CD8-positive, alpha-beta memory T cell (primary cell): ENCODE measurements at regions not wholly inside any gene's neighbourhood (a gene's known extent, or its start where the extent isn't known, plus 50 kb on each side); places are given as distances from the start of the nearest gene placed in this dataset.
A peak's percentile ranks its signal among the peaks of the same experiment; 100 is the strongest.
"Not testable (repeated sequence)": the region's sequence is repeated elsewhere in the genome, so short reads cannot be mapped to it uniquely, and the experiment has no call there.

ENCODE experiments used
- CTCF ChIA-PET: fragments of 350-600 bp; sonication (Branson Sonifier 250); formaldehyde crosslinking; loops from one replicate; lab custom pipeline; 2021; ENCODE audit warnings: antibody characterized with exemption; lab: Charles Lee
- POLR2A ChIA-PET: fragments of 350-600 bp; sonication (Branson Sonifier 250); formaldehyde crosslinking; loops from one replicate; lab custom pipeline; 2021; ENCODE audit warnings: antibody characterized with exemption; lab: Charles Lee
- DNase-seq, 5 donors: peaks; one replicate each; pipeline versions ENCODE4 v3.0.0 to v3.0.0-alpha.2; 2020 to 2022; ENCODE audit warnings: mixed read lengths in 1 of 5
- H3K27ac ChIP-seq: one replicate; pipeline ENCODE4 v1.7.0; 2013; ENCODE audit warnings: low read depth, mild to moderate bottlenecking, low read length, moderate library complexity
- H3K27me3 ChIP-seq: 2 replicates; pipeline ENCODE4 v1.7.0; 2013; ENCODE audit warnings: low read length, mild to moderate bottlenecking; ENCODE audit not compliant: insufficient read depth, poor library complexity, severe bottlenecking
- H3K36me3 ChIP-seq: 2 replicates; pipeline ENCODE4 v1.7.0; 2013; ENCODE audit warnings: mild to moderate bottlenecking, low read length, moderate library complexity; ENCODE audit not compliant: insufficient read depth
- H3K4me1 ChIP-seq: 2 replicates; pipeline ENCODE4 v1.7.0; 2013; ENCODE audit warnings: mild to moderate bottlenecking, low read length, moderate library complexity; ENCODE audit not compliant: insufficient read depth
- H3K4me3 ChIP-seq: 2 replicates; pipeline ENCODE4 v1.7.0; 2013; ENCODE audit warnings: mild to moderate bottlenecking, low read length
- H3K9me3 ChIP-seq: 2 replicates; pipeline ENCODE4 v1.7.0; 2013; ENCODE audit warnings: mild to moderate bottlenecking, low read length
- H3K27ac Mint-ChIP-seq, 8 donors: one replicate each; pipeline ENCODE4 v1.8.0; 2020 to 2021; ENCODE audit warnings: mixed read lengths in 8 of 8, mild to moderate bottlenecking in 6 of 8, inconsistent platforms in 3 of 8, moderate library complexity in 3 of 8
- H3K27me3 Mint-ChIP-seq, 2 donors: one replicate each; pipeline ENCODE4 v1.8.0; 2020 to 2021; ENCODE audit warnings: mixed read lengths in 2 of 2, mild to moderate bottlenecking in 1 of 2, moderate library complexity in 1 of 2
- H3K36me3 Mint-ChIP-seq, 3 donors: one replicate each; pipeline ENCODE4 v1.8.0; 2020 to 2021; ENCODE audit warnings: mixed read lengths in 3 of 3, inconsistent platforms in 1 of 3, mild to moderate bottlenecking in 1 of 3
- H3K4me1 Mint-ChIP-seq, 3 donors: one replicate each; pipeline ENCODE4 v1.8.0; 2020 to 2021; ENCODE audit warnings: mixed read lengths in 3 of 3, inconsistent platforms in 1 of 3, mild to moderate bottlenecking in 1 of 3
- H3K4me3 Mint-ChIP-seq, 7 donors: one replicate each; pipeline ENCODE4 v1.8.0; 2020 to 2021; ENCODE audit warnings: mixed read lengths in 7 of 7, mild to moderate bottlenecking in 6 of 7, moderate library complexity in 4 of 7, inconsistent platforms in 2 of 7
- H3K9me3 Mint-ChIP-seq, 5 donors: one replicate each; pipeline ENCODE4 v1.8.0; 2020 to 2022; ENCODE audit warnings: mixed read lengths in 5 of 5, mild to moderate bottlenecking in 3 of 5, moderate library complexity in 2 of 5, inconsistent platforms in 1 of 5

DNA sequence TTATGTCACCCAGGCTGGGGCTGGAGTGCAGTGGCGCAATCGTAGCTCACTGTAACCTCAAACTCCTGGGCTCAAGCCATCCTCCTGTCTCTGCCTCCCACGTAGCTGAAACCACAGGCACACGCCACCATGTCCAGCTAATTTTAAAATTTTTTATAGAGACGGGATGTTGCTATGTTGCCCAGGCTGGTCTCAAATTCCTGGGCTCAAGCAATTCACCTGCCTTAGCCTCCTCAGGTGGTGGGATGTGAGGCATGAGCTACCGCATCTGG lies 123.2 kb upstream of the PARD3 start:
- H3K4me1 Mint-ChIP-seq = no peaks in the 10 kb centered on the region
- no peaks in the 10 kb centered on the region for H3K9me3 Mint-ChIP-seq

DNA sequence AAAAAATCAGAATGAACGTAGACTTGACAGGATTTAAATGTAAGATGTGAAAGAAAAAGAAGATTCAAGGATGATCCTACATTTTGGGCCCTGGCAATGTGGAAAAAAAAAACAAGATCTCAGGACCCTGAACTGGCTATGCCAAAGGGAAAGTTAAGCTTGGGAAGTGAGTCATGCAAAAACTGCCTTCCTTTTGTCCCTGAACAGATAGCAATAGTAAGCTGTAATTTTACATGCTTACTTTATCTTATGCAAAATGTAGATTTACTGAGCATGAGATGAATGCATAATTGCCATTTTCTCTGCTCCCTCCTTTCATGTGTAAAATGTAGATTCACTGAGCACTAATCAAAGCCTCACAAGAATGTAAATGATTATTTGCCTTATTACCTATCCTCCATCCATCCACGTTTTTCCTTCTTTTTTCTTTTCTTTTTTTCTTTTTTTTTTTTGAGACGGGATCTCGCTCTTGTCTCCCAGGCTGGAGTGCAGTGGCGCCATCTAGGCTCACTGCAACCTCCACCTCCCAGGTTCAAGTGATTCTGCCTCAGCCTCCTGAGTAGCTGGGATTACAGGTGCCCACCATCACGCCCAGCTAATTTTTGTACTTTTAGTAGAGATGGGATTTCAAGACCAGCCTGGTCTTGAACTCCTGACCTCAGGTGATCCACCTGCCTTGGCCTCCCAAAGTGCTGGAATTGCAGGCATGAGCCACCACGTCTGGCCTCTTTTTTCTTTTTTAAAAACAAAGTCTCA lies 122.7 kb upstream of the PARD3 start:
- not testable (repeated sequence) for H3K27me3 Mint-ChIP-seq

More for the DNA sequence above, 123.2 kb upstream of the PARD3 start:
- no peaks in the 10 kb centered on the region for H3K36me3 Mint-ChIP-seq
- ChIA-PET POLR2A (no interaction called here), CTCF (no interaction called here)
- Histone ChIP-seq H3K9me3 (no peaks in the 10 kb centered on the region), H3K27me3 (no peaks in the 10 kb centered on the region), H3K27ac (no peak overlapping the region), H3K4me3 (no peak overlapping the region), H3K36me3 (no peaks in the 10 kb centered on the region), H3K4me1 (no peaks in the 10 kb centered on the region)
- no peak overlapping the region for H3K4me3 Mint-ChIP-seq
- peaks cover 3 to 4% of the 10 kb centered on the region in 2 donors for H3K27me3 Mint-ChIP-seq
- no peak for DNase-seq
- no peak overlapping the region for H3K27ac Mint-ChIP-seq

DNA sequence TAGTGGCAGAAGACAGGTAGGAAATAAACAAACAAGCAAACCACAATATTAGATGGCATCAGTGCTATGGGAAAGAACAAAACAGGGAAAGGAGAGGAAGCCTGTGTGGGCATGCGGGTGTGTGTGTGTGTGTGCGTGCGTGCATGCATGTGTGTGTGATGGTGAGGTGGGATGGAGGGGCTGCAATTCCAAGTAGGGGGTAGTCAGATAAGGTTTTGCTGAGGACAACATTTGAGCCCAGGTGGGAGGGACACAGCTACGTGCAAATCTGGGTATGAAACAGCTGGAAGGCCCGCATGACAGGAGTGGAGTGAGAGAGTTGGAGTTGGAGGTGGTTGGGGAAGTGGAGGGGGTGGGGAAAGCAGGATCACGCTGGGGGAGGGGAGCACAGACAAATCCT lies 121.0 kb upstream of the PARD3 start:
- H3K27ac ChIP-seq = no peak overlapping the region
- Mint-ChIP-seq H3K4me1 (no peaks in the 10 kb centered on the region), H3K27me3 (peaks cover 3 to 4% of the 10 kb centered on the region in 2 donors), H3K36me3 (no peaks in the 10 kb centered on the region), H3K27ac (no peak overlapping the region), H3K9me3 (no peaks in the 10 kb centered on the region), H3K4me3 (no peak overlapping the region)
- no peak overlapping the region for H3K4me3 ChIP-seq
- no peaks in the 10 kb centered on the region for H3K4me1 ChIP-seq
- CTCF ChIA-PET = no interaction called here
- POLR2A ChIA-PET = no interaction called here
- no peaks in the 10 kb centered on the region for H3K27me3 ChIP-seq
- DNase-seq = no peak
- no peaks in the 10 kb centered on the region for H3K36me3 ChIP-seq
- H3K9me3 ChIP-seq = no peaks in the 10 kb centered on the region

More for the DNA sequence above, 122.7 kb upstream of the PARD3 start:
- H3K4me3 ChIP-seq, H3K36me3 Mint-ChIP-seq, H3K9me3 ChIP-seq, H3K27me3 ChIP-seq, H3K27ac ChIP-seq, DNase-seq, H3K36me3 ChIP-seq, H3K9me3 Mint-ChIP-seq, H3K4me3 Mint-ChIP-seq, CTCF ChIA-PET, H3K4me1 ChIP-seq, H3K4me1 Mint-ChIP-seq, H3K27ac Mint-ChIP-seq, POLR2A ChIA-PET: not testable (repeated sequence)

DNA sequence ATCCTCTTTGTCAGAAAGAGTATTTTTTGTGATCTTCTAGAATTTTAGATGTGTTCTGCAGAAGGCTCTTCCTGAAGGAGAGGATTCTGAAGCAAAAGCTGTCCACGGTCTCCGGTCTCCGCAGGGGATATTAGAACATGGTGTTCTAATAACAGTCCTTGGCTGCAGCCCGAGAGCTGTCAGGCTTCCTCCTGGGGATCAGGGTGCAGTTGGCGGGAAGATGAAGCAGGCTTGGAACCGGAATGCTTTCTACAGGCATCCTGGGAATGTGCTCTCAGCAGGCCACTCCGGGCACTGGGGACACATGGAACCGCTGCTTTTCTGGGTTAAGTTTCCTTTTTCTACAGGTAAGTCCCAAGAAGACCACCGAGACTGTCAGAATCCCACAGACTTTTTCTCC lies 118.6 kb upstream of the PARD3 start:
- Mint-ChIP-seq H3K9me3 (no peaks in the 10 kb centered on the region), H3K4me3 (no peak overlapping the region), H3K27ac (no peak overlapping the region), H3K27me3 (peaks cover 0 to 2% of the 10 kb centered on the region in 2 donors), H3K36me3 (no peaks in the 10 kb centered on the region), H3K4me1 (no peaks in the 10 kb centered on the region)
- H3K4me1 ChIP-seq = no peaks in the 10 kb centered on the region
- H3K27me3 ChIP-seq = no peaks in the 10 kb centered on the region
- no peaks in the 10 kb centered on the region for H3K36me3 ChIP-seq
- no peaks in the 10 kb centered on the region for H3K9me3 ChIP-seq
- H3K27ac ChIP-seq = no peak overlapping the region
- CTCF ChIA-PET = no interaction called here
- POLR2A ChIA-PET = no interaction called here
- no peak overlapping the region for H3K4me3 ChIP-seq
- no peak for DNase-seq

DNA sequence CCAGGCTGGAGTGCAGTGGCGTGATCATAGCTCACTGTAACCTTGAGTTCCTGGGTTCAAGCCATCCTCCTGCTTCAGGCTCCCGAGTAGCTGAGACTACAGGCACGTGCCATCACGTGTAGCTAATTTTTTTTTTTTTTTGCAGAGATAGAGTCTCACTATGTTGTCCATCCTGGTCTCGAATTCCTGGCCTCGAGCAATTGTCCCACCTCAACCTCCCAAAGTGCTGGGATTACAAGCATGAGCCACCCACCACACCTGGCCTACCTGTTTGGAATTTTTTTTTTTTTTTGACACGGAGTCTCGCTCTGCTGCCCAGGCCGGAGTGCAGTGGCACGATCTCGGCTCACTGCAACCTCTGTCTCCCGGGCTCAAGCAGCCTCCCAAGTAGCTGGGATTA lies 117.1 kb upstream of the PARD3 start:
- ChIA-PET CTCF (no interaction called here), POLR2A (no interaction called here)
- Histone ChIP-seq H3K4me1 (no peaks in the 10 kb centered on the region), H3K4me3 (no peak overlapping the region), H3K27me3 (no peaks in the 10 kb centered on the region), H3K36me3 (no peaks in the 10 kb centered on the region), H3K9me3 (no peaks in the 10 kb centered on the region), H3K27ac (no peak overlapping the region)
- Mint-ChIP-seq H3K4me3 (no peak overlapping the region), H3K9me3 (no peaks in the 10 kb centered on the region), H3K27me3 (no peaks in the 10 kb centered on the region), H3K4me1 (no peaks in the 10 kb centered on the region), H3K36me3 (no peaks in the 10 kb centered on the region), H3K27ac (no peak overlapping the region)
- DNase-seq = no peak

DNA sequence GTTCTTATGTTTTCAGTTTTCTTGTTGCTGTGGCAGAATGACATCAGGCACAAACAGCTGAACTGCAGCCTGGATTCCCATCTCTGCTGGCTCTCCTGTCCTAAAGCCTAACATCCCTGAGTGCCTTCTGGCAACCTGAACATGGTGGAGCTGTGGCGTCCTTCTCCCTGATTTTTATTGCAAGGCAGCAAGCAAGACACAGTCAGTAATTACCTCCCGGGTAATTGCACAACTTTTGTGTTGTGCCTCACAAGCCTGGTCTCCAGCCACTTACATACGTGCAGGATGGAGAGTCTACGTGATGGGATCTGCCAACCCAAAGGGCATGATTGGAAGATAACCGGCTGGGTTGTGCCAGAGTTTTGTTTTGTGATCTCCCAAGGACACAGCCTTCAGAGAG lies 116.1 kb upstream of the PARD3 start:
- Histone ChIP-seq H3K27me3 (no peaks in the 10 kb centered on the region), H3K36me3 (no peaks in the 10 kb centered on the region), H3K9me3 (no peaks in the 10 kb centered on the region), H3K4me1 (no peaks in the 10 kb centered on the region), H3K27ac (no peak overlapping the region), H3K4me3 (no peak overlapping the region)
- H3K36me3 Mint-ChIP-seq = no peaks in the 10 kb centered on the region
- H3K4me1 Mint-ChIP-seq = no peaks in the 10 kb centered on the region
- ChIA-PET CTCF (no interaction called here), POLR2A (no interaction called here)
- H3K9me3 Mint-ChIP-seq = no peaks in the 10 kb centered on the region
- H3K27ac Mint-ChIP-seq = peak overlapping the region in 1 of 8 donors; percentile 43
- no peaks in the 10 kb centered on the region for H3K27me3 Mint-ChIP-seq
- no peak for DNase-seq
- H3K4me3 Mint-ChIP-seq = no peak overlapping the region

DNA sequence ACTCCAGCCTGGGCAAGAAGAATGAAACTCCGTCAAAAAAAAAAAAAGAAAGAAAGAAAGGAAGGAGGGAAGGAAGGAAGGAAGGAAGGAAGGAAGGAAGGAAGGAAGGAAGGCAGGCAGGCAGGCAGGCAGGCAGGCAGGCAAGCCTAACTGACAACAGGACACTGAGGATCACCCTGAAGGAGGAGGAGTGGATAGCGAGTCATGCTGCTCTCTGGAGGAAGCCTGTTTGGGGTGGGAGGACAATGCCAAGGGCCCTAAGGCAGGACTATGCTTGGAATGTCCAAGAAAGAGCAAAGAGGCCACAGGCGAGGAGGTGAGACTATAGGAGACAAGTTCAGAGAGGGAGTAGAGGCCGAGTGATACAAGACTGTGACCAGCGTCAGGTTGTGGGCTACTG lies 107.0 kb upstream of the PARD3 start:
- Histone ChIP-seq H3K36me3 (no peaks in the 10 kb centered on the region), H3K27me3 (no peaks in the 10 kb centered on the region), H3K9me3 (no peaks in the 10 kb centered on the region), H3K4me1 (no peaks in the 10 kb centered on the region), H3K27ac (no peak overlapping the region), H3K4me3 (no peak overlapping the region)
- POLR2A ChIA-PET = no interaction called here
- CTCF ChIA-PET = no interaction called here
- no peaks in the 10 kb centered on the region for H3K4me1 Mint-ChIP-seq
- DNase-seq = no peak
- no peak overlapping the region for H3K4me3 Mint-ChIP-seq
- H3K9me3 Mint-ChIP-seq = peaks cover 8 to 20% (median 14%) of the 10 kb centered on the region in 5 donors
- peaks cover 0 to 10% of the 10 kb centered on the region in 2 donors for H3K27me3 Mint-ChIP-seq
- H3K36me3 Mint-ChIP-seq = no peaks in the 10 kb centered on the region
- H3K27ac Mint-ChIP-seq = no peak overlapping the region

DNA sequence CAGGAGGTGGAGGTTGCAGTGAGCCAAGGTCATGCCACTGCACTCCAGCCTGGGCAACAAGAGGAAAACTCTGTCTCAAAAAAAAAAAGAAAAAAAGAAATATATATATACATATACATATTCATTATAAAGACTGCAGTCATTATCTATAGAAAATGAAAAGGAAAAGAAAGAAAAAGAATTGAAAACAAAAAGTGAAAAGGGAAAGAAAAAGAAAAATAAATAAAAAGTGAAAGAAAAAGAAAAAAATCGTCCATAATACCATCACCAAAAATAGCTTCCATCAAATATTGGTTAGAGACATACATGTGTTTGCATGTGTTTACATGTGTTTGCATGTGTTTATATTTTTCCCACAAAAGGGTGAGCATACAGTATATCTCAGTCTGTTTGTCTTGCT lies 105.5 kb upstream of the PARD3 start:
- Histone ChIP-seq H3K4me3 (no peak overlapping the region), H3K27me3 (no peaks in the 10 kb centered on the region), H3K27ac (no peak overlapping the region), H3K9me3 (no peaks in the 10 kb centered on the region), H3K4me1 (no peaks in the 10 kb centered on the region), H3K36me3 (no peaks in the 10 kb centered on the region)
- Mint-ChIP-seq H3K4me1 (no peaks in the 10 kb centered on the region), H3K9me3 (peaks cover 8 to 20% (median 14%) of the 10 kb centered on the region in 5 donors), H3K27me3 (peaks cover 0 to 10% of the 10 kb centered on the region in 2 donors), H3K36me3 (no peaks in the 10 kb centered on the region), H3K4me3 (no peak overlapping the region), H3K27ac (no peak overlapping the region)
- no peak for DNase-seq
- CTCF ChIA-PET = no interaction called here
- POLR2A ChIA-PET = no interaction called here
